Loucy (cell line): ENCODE measurements at regions not wholly inside any gene's neighbourhood (a gene's known extent, or its start where the extent isn't known, plus 50 kb on each side); places are given as distances from the start of the nearest gene placed in this dataset.

Experiments
- H2AFZ ChIP-seq: fragments of 200-600 bp; sonication (generic); 2 replicates; pipeline ENCODE4 v1.6.0; 2016; ENCODE audit warnings: antibody characterized with exemption, mild to moderate bottlenecking, low read length, moderate library complexity
- H3F3A ChIP-seq: fragments of 200-600 bp; 2 replicates; pipeline ENCODE4 v1.6.0; 2016; ENCODE audit warnings: antibody characterized with exemption, low read depth, mild to moderate bottlenecking
- H3K27me3 ChIP-seq: fragments of 200-600 bp; sonication (generic); 2 replicates; pipeline ENCODE4 v1.6.1; 2014; ENCODE audit warnings: low read length, mild to moderate bottlenecking; ENCODE audit not compliant: insufficient read depth, poor library complexity, severe bottlenecking
- H3K36me3 ChIP-seq: fragments of 200-600 bp; sonication (generic); 2 replicates; pipeline ENCODE4 v1.6.1; 2016; ENCODE audit warnings: low read length; ENCODE audit not compliant: insufficient read depth
- H3K4me1 ChIP-seq: fragments of 200-600 bp; sonication (generic); 2 replicates; pipeline ENCODE4 v1.5.1; 2014; ENCODE audit warnings: low read length, mild to moderate bottlenecking; ENCODE audit not compliant: insufficient read depth, poor library complexity, severe bottlenecking
- H3K4me2 ChIP-seq: fragments of 200-600 bp; sonication (generic); 2 replicates; pipeline ENCODE4 v1.6.0; 2014; ENCODE audit warnings: antibody characterized with exemption, low read length, low read depth, mild to moderate bottlenecking; ENCODE audit not compliant: poor library complexity, severe bottlenecking
- H3K4me3 ChIP-seq: fragments of 200-600 bp; sonication (generic); 2 replicates; pipeline ENCODE4 v1.5.1; 2014; ENCODE audit warnings: low read length, mild to moderate bottlenecking, mixed read lengths; ENCODE audit not compliant: poor library complexity, severe bottlenecking
- H3K79me2 ChIP-seq: fragments of 200-600 bp; sonication (generic); 2 replicates; pipeline ENCODE4 v1.6.1; 2014; ENCODE audit warnings: low read length; ENCODE audit not compliant: insufficient read depth
- H3K9ac ChIP-seq: fragments of 200-600 bp; sonication (generic); 2 replicates; pipeline ENCODE4 v1.6.0; 2014; ENCODE audit warnings: mild to moderate bottlenecking, low read depth, low read length, moderate library complexity; ENCODE audit not compliant: poor library complexity, severe bottlenecking
- H3K9me2 ChIP-seq: fragments of 200-600 bp; sonication (generic); replicated peaks from 2 replicates; pipeline ENCODE4 v1.6.1; 2016; ENCODE audit warnings: low read depth, low read length, mixed read lengths
- H3K9me3 ChIP-seq: fragments of 200-600 bp; sonication (generic); 2 replicates; pipeline ENCODE4 v1.6.1; 2014; ENCODE audit warnings: mild to moderate bottlenecking, antibody characterized with exemption, low read length, low read depth; ENCODE audit not compliant: insufficient read depth
- H4K20me1 ChIP-seq: fragments of 200-600 bp; sonication (generic); 2 replicates; pipeline ENCODE4 v1.6.0; 2014; ENCODE audit warnings: antibody characterized with exemption, low read length, mild to moderate bottlenecking; ENCODE audit not compliant: insufficient read depth, poor library complexity, severe bottlenecking
- EZH2phosphoT487 ChIP-seq: fragments of 200-600 bp; IDR thresholded peaks from 2 replicates; pipeline ENCODE4 v1.6.1; 2018; ENCODE audit warnings: antibody characterized with exemption, mild to moderate bottlenecking, moderate library complexity, borderline replicate concordance
- TF ChIP-seq, protein P1 (sequence below): fragments of 200-600 bp; sonication (generic); conservative IDR thresholded peaks from 2 replicates; pipeline ENCODE4 v1.5.1; 2014; ENCODE audit warnings: mild to moderate bottlenecking, antibody characterized with exemption, low read length

DNA sequence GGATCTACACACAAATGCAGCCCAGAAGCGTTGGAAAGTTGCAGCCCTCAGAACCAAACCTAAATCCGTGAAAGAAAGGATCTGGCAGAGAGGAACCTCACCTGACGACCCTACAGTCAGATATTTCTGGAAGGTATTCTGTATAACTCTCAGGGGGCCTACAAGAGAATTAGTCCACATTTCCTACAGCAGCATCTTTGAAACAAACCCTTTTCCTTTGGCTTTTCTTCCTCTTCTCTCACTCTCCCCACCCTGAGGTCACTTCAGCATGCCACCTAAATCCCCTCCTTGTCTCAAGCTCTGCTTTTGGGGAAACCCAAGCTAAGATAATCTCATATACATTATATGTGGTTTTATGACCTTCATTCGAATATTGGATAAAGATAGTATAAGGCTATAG, 719.0 kb upstream of the MIR17HG start:
- no peaks in the 10 kb centered on the region for H4K20me1 ChIP-seq
- H3K4me2 ChIP-seq, result no peak overlapping the region
- H3K27me3 ChIP-seq, result no peaks in the 10 kb centered on the region
- H3K4me1 ChIP-seq, result no peaks in the 10 kb centered on the region
- H3K9me2 ChIP-seq, result no peaks in the 10 kb centered on the region
- no peak overlapping the region for H3K4me3 ChIP-seq
- no peak overlapping the region for H3K9ac ChIP-seq
- H3F3A ChIP-seq, result no peaks in the 10 kb centered on the region
- no peaks in the 10 kb centered on the region for H3K9me3 ChIP-seq
- no peak for TF ChIP-seq EZH2phosphoT487
- TF ChIP-seq, protein P1, sequence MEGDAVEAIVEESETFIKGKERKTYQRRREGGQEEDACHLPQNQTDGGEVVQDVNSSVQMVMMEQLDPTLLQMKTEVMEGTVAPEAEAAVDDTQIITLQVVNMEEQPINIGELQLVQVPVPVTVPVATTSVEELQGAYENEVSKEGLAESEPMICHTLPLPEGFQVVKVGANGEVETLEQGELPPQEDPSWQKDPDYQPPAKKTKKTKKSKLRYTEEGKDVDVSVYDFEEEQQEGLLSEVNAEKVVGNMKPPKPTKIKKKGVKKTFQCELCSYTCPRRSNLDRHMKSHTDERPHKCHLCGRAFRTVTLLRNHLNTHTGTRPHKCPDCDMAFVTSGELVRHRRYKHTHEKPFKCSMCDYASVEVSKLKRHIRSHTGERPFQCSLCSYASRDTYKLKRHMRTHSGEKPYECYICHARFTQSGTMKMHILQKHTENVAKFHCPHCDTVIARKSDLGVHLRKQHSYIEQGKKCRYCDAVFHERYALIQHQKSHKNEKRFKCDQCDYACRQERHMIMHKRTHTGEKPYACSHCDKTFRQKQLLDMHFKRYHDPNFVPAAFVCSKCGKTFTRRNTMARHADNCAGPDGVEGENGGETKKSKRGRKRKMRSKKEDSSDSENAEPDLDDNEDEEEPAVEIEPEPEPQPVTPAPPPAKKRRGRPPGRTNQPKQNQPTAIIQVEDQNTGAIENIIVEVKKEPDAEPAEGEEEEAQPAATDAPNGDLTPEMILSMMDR, result no peak
- H3K36me3 ChIP-seq, result no peaks in the 10 kb centered on the region
- no peaks in the 10 kb centered on the region for H3K79me2 ChIP-seq
- no peak overlapping the region for H2AFZ ChIP-seq

GRCh38 chr13:90630716-90631115, 716.8 kb upstream of the MIR17HG start:
- Histone ChIP-seq H3K9me3 (no peaks in the 10 kb centered on the region), H4K20me1 (no peaks in the 10 kb centered on the region), H3K9ac (no peak overlapping the region), H3K9me2 (no peaks in the 10 kb centered on the region), H3K4me2 (no peak overlapping the region), H3F3A (no peaks in the 10 kb centered on the region), H3K36me3 (no peaks in the 10 kb centered on the region), H3K4me3 (no peak overlapping the region), H3K4me1 (no peaks in the 10 kb centered on the region), H2AFZ (no peak overlapping the region), H3K27me3 (no peaks in the 10 kb centered on the region), H3K79me2 (no peaks in the 10 kb centered on the region)
- TF ChIP-seq, protein P1, result no peak
- TF ChIP-seq EZH2phosphoT487, result no peak

GRCh38 chr13:90632184-90632583, 715.3 kb upstream of the MIR17HG start:
- no peak overlapping the region for H2AFZ ChIP-seq
- no peaks in the 10 kb centered on the region for H3K79me2 ChIP-seq
- no peaks in the 10 kb centered on the region for H3K4me1 ChIP-seq
- H3K36me3 ChIP-seq, result no peaks in the 10 kb centered on the region
- no peaks in the 10 kb centered on the region for H3F3A ChIP-seq
- H3K9ac ChIP-seq, result no peak overlapping the region
- TF ChIP-seq, protein P1, result no peak
- no peak for TF ChIP-seq EZH2phosphoT487
- no peaks in the 10 kb centered on the region for H3K9me2 ChIP-seq
- no peaks in the 10 kb centered on the region for H3K9me3 ChIP-seq
- no peaks in the 10 kb centered on the region for H4K20me1 ChIP-seq
- H3K4me2 ChIP-seq, result no peak overlapping the region
- no peaks in the 10 kb centered on the region for H3K27me3 ChIP-seq
- H3K4me3 ChIP-seq, result no peak overlapping the region
